Ishikawa (cell line): ENCODE measurements at regions not wholly inside any gene's neighbourhood (a gene's known extent, or its start where the extent isn't known, plus 50 kb on each side); places are given as distances from the start of the nearest gene placed in this dataset.

ENCODE experiments used
- CEBPB ChIP-seq: IDR thresholded peaks from 2 replicates; pipeline ENCODE4 v1.6.1; 2012
- CREB1 ChIP-seq: IDR thresholded peaks from 2 replicates; pipeline ENCODE4 v1.6.1; 2012; ENCODE audit warnings: low read depth
- EGR1 ChIP-seq: IDR thresholded peaks from 2 replicates; pipeline ENCODE4 v1.6.1; 2012
- EP300 ChIP-seq: IDR thresholded peaks from 2 replicates; pipeline ENCODE4 v1.6.1; 2012; ENCODE audit warnings: borderline replicate concordance
- FOXM1 ChIP-seq: IDR thresholded peaks from 2 replicates; pipeline ENCODE4 v1.6.1; 2012; ENCODE audit warnings: low read depth, borderline replicate concordance
- NFIC ChIP-seq: IDR thresholded peaks from 2 replicates; pipeline ENCODE4 v1.6.1; 2012
- RAD21 ChIP-seq: IDR thresholded peaks from 2 replicates; pipeline ENCODE4 v1.6.1; 2012; ENCODE audit warnings: low read depth
- TAF1 ChIP-seq: IDR thresholded peaks from 2 replicates; pipeline ENCODE4 v1.6.1; 2012; ENCODE audit warnings: low read depth, mild to moderate bottlenecking
- TCF12 ChIP-seq: IDR thresholded peaks from 2 replicates; pipeline ENCODE4 v1.6.1; 2012; ENCODE audit warnings: low read depth
- TEAD4 ChIP-seq: IDR thresholded peaks from 2 replicates; pipeline ENCODE4 v1.6.1; 2012
- YY1 ChIP-seq: IDR thresholded peaks from 2 replicates; pipeline ENCODE4 v1.6.1; 2012; ENCODE audit warnings: low read depth
- ZBTB7A ChIP-seq: IDR thresholded peaks from 2 replicates; pipeline ENCODE4 v1.6.1; 2012; ENCODE audit warnings: low read depth
- TF ChIP-seq, protein P1 (sequence below): IDR thresholded peaks from 2 replicates; pipeline ENCODE4 v1.6.1; 2012; ENCODE audit warnings: low read depth, mild to moderate bottlenecking
- TF ChIP-seq, protein P2 (sequence below): IDR thresholded peaks from 2 replicates; pipeline ENCODE4 v1.6.1; 2012
- TF ChIP-seq, protein P3 (sequence below): IDR thresholded peaks from 2 replicates; pipeline ENCODE4 v1.6.1; 2012

DNA sequence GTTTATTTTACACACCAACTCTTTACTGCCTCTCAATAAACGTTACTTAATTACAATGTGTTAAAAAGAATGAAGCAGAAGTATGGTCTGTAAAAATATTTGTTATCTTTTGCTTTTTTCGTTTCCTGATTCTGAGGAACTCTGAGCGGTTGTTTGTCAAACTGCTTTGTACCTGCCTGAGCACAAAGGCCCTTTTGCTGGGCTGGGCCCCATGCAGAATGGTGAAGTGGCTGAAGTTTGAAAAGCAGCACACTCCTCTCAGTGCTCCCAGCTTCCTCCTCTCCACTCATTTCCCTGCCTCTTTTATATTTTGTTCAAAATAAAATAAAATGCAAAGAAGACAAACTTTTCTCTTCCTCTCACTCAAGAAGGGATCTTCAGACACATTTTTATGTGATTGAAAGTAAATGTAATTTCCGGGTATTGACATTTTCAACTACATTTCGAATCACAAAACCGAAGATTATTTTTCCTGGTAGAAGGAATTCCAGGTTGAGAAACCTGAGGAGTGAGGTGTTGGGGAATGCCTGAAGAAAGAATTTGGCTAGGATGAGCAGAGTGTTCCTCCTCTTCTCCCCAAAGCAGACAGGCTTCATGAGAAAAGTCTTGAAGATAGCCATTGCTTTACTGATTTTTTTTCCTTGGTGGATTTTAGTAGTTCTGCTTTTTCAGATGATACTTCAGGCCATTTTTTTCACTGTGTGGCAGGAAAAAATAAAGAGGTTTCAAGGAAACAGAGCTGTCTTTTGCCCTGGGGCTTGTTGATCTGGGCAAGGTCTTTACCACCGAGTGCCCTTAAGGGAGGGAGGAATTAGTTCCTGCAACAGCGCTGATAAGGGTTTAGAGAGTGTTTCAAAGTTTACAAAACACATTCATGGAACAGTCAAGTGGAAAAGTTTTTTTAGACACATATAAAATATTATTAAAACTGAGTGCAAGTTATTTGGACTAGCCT is 229.8 kb downstream of the NFKBIZ start:
- TF ChIP-seq ZBTB7A (no peak), TEAD4 (no peak), CREB1 (no peak), EGR1 (no peak), YY1 (no peak), RAD21 (no peak), FOXM1 (no peak), NFIC (no peak), CEBPB (no peak), TAF1 (no peak), EP300 (no peak), TCF12 (no peak)
- TF ChIP-seq, protein P1, sequence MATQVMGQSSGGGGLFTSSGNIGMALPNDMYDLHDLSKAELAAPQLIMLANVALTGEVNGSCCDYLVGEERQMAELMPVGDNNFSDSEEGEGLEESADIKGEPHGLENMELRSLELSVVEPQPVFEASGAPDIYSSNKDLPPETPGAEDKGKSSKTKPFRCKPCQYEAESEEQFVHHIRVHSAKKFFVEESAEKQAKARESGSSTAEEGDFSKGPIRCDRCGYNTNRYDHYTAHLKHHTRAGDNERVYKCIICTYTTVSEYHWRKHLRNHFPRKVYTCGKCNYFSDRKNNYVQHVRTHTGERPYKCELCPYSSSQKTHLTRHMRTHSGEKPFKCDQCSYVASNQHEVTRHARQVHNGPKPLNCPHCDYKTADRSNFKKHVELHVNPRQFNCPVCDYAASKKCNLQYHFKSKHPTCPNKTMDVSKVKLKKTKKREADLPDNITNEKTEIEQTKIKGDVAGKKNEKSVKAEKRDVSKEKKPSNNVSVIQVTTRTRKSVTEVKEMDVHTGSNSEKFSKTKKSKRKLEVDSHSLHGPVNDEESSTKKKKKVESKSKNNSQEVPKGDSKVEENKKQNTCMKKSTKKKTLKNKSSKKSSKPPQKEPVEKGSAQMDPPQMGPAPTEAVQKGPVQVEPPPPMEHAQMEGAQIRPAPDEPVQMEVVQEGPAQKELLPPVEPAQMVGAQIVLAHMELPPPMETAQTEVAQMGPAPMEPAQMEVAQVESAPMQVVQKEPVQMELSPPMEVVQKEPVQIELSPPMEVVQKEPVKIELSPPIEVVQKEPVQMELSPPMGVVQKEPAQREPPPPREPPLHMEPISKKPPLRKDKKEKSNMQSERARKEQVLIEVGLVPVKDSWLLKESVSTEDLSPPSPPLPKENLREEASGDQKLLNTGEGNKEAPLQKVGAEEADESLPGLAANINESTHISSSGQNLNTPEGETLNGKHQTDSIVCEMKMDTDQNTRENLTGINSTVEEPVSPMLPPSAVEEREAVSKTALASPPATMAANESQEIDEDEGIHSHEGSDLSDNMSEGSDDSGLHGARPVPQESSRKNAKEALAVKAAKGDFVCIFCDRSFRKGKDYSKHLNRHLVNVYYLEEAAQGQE = no peak
- TF ChIP-seq, protein P2, sequence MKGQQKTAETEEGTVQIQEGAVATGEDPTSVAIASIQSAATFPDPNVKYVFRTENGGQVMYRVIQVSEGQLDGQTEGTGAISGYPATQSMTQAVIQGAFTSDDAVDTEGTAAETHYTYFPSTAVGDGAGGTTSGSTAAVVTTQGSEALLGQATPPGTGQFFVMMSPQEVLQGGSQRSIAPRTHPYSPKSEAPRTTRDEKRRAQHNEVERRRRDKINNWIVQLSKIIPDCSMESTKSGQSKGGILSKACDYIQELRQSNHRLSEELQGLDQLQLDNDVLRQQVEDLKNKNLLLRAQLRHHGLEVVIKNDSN = no peak
- TF ChIP-seq, protein P3, sequence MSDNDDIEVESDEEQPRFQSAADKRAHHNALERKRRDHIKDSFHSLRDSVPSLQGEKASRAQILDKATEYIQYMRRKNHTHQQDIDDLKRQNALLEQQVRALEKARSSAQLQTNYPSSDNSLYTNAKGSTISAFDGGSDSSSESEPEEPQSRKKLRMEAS = no peak

DNA sequence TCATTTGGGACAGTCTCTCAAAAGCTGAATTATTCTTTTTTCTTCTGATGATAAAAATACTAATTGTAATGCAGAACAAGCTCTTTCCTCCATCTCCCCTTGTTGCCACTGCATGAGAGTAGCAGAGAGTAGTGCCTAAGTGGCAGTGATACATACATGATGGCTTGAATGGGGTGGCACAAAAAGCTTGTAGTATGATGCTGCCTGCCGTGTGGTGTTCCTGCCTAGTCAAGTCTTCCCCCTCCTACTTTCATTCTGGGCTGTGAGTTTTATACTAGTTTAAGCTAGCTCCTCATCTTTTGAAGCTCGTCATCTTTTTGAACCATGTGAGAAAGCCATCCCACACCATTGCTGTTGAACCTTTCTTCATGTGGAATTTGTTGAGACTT is 230.5 kb downstream of the NFKBIZ start:
- no peak for TF ChIP-seq CEBPB
- no peak for TF ChIP-seq RAD21
- TF ChIP-seq, protein P1 = no peak
- no peak for TF ChIP-seq CREB1
- TF ChIP-seq FOXM1 = no peak
- TF ChIP-seq TCF12 = no peak
- TF ChIP-seq NFIC = no peak

DNA sequence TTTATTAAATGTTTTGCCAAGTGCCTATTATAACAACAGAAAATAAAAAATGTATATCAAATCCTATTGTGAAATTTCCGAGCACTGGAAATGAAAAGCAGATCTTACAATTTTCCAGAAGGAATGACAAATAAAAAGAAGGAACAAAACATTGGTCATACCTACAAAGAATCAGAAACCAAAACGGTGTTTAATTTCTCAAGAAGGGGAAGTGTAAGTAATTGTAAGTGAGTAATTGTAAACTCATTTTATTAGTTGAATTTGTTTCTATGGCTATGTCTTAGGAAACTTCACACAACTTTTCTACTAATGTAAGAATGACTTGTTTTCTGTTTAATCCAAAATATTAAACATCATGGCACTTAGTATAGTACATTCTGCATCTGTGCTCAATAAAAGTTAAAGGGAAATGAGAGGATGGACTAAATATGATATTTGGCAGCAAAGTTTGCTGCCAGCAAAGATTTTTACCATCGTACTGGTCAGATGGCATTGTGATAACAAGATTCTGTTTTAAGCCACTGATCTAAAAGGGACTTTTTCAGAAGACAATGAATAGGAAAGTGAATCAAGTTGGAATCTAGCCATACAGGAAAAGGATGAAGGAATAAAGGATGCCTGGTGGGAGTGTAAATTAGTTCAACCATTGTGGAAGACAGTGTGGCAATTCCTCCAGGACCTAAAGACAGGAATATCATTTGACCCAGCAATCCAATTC is 232.4 kb downstream of the NFKBIZ start:
- TF ChIP-seq, protein P3 = no peak
- TF ChIP-seq CREB1 (no peak), TCF12 (no peak), TEAD4 (no peak), EGR1 (no peak)

DNA sequence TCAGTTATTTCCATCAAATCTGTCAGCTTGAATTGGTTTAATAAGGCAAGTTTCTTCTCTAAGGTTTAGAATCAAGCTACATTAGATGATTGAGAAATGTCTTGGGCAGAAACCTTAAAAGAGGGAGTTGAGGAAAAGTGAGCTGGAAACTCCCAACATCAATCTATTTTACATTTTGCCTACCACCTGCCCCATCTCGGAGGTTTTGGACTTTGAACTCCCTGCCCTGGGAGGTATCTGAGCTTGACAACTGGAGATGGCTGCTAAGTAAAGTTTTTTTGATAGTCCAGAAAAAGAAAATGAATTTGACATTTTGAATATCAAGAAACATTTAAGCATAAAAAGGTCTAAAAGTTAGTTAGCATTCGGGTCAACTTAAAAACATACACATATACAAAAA is 234.2 kb downstream of the NFKBIZ start:
- TF ChIP-seq, protein P3 = no peak
- TF ChIP-seq TCF12 (no peak), RAD21 (no peak), NFIC (no peak), TAF1 (no peak), YY1 (no peak), CEBPB (no peak), ZBTB7A (no peak), EP300 (no peak), CREB1 (no peak), EGR1 (no peak), FOXM1 (no peak), TEAD4 (no peak)
- TF ChIP-seq, protein P2 = no peak
- TF ChIP-seq, protein P1 = no peak
